Fibroblast of skin of left quadriceps (primary cell): ENCODE measurements at regions not wholly inside any gene's neighbourhood (a gene's known extent, or its start where the extent isn't known, plus 50 kb on each side); places are given as distances from the start of the nearest gene placed in this dataset.

Experiments
- DNase-seq, 2 experiments: peaks; one replicate each; pipeline ENCODE4 v3.0.0-alpha.2; 2013; ENCODE audit warnings: low read depth in 2 of 2

- DNase-seq = no peak
Observed at GRCh38 chr2:118197011-118197675, 108.9 kb downstream of the INSIG2 start.

GRCh38 chr2:118190474-118190873, 102.2 kb downstream of the INSIG2 start:
- no peak for DNase-seq

GRCh38 chr2:118186858-118187254, 98.6 kb downstream of the INSIG2 start:
- no peak for DNase-seq

- DNase-seq = peak; percentile 70
Observed at GRCh38 chr2:118186110-118186857, 98.0 kb downstream of the INSIG2 start.

GRCh38 chr2:118185210-118186109, 97.2 kb downstream of the INSIG2 start:
- DNase-seq = peak in 1 of 2 experiments; percentile 18

GRCh38 chr2:118183381-118183780, 95.1 kb downstream of the INSIG2 start:
- DNase-seq = no peak

- no peak for DNase-seq
Observed at GRCh38 chr2:118179445-118179844, 91.2 kb downstream of the INSIG2 start.

GRCh38 chr2:118177884-118178283, 89.6 kb downstream of the INSIG2 start:
- DNase-seq = no peak

- no peak for DNase-seq
Observed at GRCh38 chr2:118177318-118177717, 89.0 kb downstream of the INSIG2 start.

GRCh38 chr2:118176601-118177000, 88.3 kb downstream of the INSIG2 start:
- DNase-seq = no peak

- no peak for DNase-seq
Observed at GRCh38 chr2:118171546-118171945, 83.3 kb downstream of the INSIG2 start.

- DNase-seq = no peak
Observed at GRCh38 chr2:118169359-118170005, 81.2 kb downstream of the INSIG2 start.

- no peak for DNase-seq
Observed at GRCh38 chr2:118168615-118169014, 80.3 kb downstream of the INSIG2 start.

GRCh38 chr2:118167026-118167425, 78.8 kb downstream of the INSIG2 start:
- DNase-seq = no peak

- DNase-seq = no peak
Observed at GRCh38 chr2:118166242-118166641, 78.0 kb downstream of the INSIG2 start.

- DNase-seq = no peak
Observed at GRCh38 chr2:118165595-118165994, 77.3 kb downstream of the INSIG2 start.
